Vagina (tissue), 2 donors: ENCODE measurements at regions not wholly inside any gene's neighbourhood (a gene's known extent, or its start where the extent isn't known, plus 50 kb on each side); places are given as distances from the start of the nearest gene placed in this dataset.

Source experiments
- CTCF ChIP-seq, 3 experiments: fragments of 450-650 bp in 2 of 3; fragments of 200-600 bp in 1 of 3; sonication (generic) in 1 of 3; IDR thresholded peaks; one replicate each; pipeline ENCODE4 v1.5.1; 2017 to 2019; ENCODE audit warnings: antibody characterized with exemption in 3 of 3, mild to moderate bottlenecking in 2 of 3, moderate library complexity in 2 of 3
- POLR2A ChIP-seq, 2 donors: fragments of 450-650 bp; IDR thresholded peaks; one replicate each; pipeline ENCODE4 v1.6.1; 2017; ENCODE audit warnings: antibody characterized with exemption in 2 of 2, mild to moderate bottlenecking in 2 of 2, moderate library complexity in 2 of 2

GRCh38 chr3:75012791-75013331 lies 398.4 kb upstream of the CNTN3 start:
- no peak for TF ChIP-seq CTCF (IDR thresholded peaks at IDR 0.05)
- no peak for TF ChIP-seq POLR2A (IDR thresholded peaks at IDR 0.05)
